RWPE2 (cell line): ENCODE measurements at regions not wholly inside any gene's neighbourhood (a gene's known extent, or its start where the extent isn't known, plus 50 kb on each side); places are given as distances from the start of the nearest gene placed in this dataset.

Source experiments
- ATAC-seq: fragments of 200-7000 bp; cut with Tn5 transposase; 3 replicates; pipeline ENCODE4 v1.9.1; 2021; ENCODE audit warnings: low read depth
- DNase-seq: peaks from one replicate; pipeline ENCODE4 v3.0.0-alpha.2; 2020; ENCODE audit warnings: low spot score
- H3K27ac ChIP-seq: fragments of 450-650 bp; 2 replicates; pipeline ENCODE4 v1.5.1; 2017; ENCODE audit warnings: mild to moderate bottlenecking; ENCODE audit not compliant: poor library complexity, severe bottlenecking
- H3K27me3 ChIP-seq: fragments of 250-450 bp; sonication (Bioruptor Pico); 2 replicates; pipeline ENCODE4 v1.5.1; 2021; ENCODE audit warnings: mild to moderate bottlenecking, moderate library complexity; ENCODE audit not compliant: insufficient read depth, poor library complexity, severe bottlenecking
- H3K36me3 ChIP-seq: fragments of 250-450 bp; sonication (Bioruptor Pico); 2 replicates; pipeline ENCODE4 v1.5.1; 2020; ENCODE audit warnings: low read depth, mild to moderate bottlenecking, moderate library complexity
- H3K4me1 ChIP-seq: fragments of 250-450 bp; sonication (Bioruptor Pico); 2 replicates; pipeline ENCODE4 v1.5.1; 2021; ENCODE audit warnings: mild to moderate bottlenecking, moderate library complexity; ENCODE audit not compliant: insufficient read depth, poor library complexity, severe bottlenecking
- H3K4me3 ChIP-seq: fragments of 250-450 bp; sonication (Bioruptor Pico); 2 replicates; pipeline ENCODE4 v1.5.1; 2021; ENCODE audit warnings: mild to moderate bottlenecking, moderate library complexity; ENCODE audit not compliant: severe bottlenecking
- H3K9me3 ChIP-seq: fragments of 250-450 bp; sonication (Bioruptor Pico); 2 replicates; pipeline ENCODE4 v1.5.1; 2021; ENCODE audit warnings: mild to moderate bottlenecking, moderate library complexity; ENCODE audit not compliant: severe bottlenecking
- TF ChIP-seq, protein P1 (sequence below): fragments of 450-650 bp; IDR thresholded peaks from one replicate; pipeline ENCODE4 v1.5.1; 2017; ENCODE audit warnings: mild to moderate bottlenecking, moderate library complexity; ENCODE audit not compliant: poor library complexity, severe bottlenecking

DNA sequence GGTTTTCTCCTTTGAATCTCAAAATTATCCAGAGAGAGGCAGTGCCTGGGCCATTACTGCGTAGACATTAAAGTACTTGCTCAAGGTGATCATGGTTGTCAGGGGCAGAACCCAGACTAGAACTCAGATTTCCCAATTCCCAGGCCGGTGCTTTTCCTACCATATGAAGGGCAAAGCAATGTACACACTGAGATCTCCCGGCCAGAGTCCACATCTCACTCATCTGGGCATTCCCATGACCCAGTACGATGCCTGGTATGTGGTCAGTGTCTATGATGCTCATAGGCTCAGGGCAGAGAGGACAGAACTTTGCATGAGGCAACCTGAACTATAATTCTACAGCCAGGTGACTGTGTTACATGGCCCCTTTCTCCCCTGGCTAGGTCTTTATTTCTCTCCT is 531.4 kb downstream of the TDRD15 start:
- Histone ChIP-seq H3K27ac (no peak overlapping the region), H3K9me3 (no peaks in the 10 kb centered on the region), H3K4me3 (no peak overlapping the region), H3K27me3 (no peaks in the 10 kb centered on the region), H3K4me1 (no peaks in the 10 kb centered on the region), H3K36me3 (no peaks in the 10 kb centered on the region)
- TF ChIP-seq, protein P1, sequence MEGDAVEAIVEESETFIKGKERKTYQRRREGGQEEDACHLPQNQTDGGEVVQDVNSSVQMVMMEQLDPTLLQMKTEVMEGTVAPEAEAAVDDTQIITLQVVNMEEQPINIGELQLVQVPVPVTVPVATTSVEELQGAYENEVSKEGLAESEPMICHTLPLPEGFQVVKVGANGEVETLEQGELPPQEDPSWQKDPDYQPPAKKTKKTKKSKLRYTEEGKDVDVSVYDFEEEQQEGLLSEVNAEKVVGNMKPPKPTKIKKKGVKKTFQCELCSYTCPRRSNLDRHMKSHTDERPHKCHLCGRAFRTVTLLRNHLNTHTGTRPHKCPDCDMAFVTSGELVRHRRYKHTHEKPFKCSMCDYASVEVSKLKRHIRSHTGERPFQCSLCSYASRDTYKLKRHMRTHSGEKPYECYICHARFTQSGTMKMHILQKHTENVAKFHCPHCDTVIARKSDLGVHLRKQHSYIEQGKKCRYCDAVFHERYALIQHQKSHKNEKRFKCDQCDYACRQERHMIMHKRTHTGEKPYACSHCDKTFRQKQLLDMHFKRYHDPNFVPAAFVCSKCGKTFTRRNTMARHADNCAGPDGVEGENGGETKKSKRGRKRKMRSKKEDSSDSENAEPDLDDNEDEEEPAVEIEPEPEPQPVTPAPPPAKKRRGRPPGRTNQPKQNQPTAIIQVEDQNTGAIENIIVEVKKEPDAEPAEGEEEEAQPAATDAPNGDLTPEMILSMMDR, result no peak
- ATAC-seq (no peak), DNase-seq (no peak)

DNA sequence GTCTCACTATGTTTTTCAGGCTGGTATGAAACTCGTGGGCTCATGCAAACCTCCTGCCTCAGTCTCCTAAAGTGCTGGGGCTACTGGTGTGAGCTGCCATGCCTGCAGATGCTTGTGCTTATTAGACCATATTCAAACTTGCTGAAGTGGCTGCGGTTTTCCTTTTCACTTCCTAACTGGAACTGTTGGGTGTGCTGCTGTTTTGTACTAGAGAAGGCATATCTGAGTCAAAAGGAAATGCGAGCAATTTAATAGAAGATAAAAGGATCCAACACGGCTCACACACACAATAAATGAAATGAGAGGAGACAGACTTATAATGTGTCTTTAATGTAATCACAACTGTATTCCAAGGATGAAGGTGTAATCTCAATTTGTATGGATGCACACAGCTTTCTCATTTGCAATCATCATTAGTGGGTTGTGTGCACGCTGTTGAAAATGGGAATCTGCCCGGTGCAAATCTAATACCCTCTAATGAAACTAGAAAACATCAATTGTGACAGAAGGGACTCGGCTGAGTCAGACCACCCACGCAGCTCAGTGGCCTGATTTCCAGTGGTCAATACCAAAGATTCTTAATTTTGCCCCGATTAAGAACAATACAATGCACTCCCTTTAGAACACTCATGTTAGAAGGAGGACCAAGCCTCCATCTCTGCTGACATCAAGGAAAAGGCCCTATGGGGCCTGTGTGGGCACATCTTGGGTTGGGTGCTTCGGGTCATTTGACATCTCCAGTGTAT is 532.7 kb downstream of the TDRD15 start:
- no peak overlapping the region for H3K4me3 ChIP-seq
- H3K27me3 ChIP-seq, result no peaks in the 10 kb centered on the region
- no peaks in the 10 kb centered on the region for H3K4me1 ChIP-seq
- TF ChIP-seq, protein P1, result no peak
- no peaks in the 10 kb centered on the region for H3K9me3 ChIP-seq
- no peak overlapping the region for H3K27ac ChIP-seq
- ATAC-seq (no peak), DNase-seq (no peak)
- no peaks in the 10 kb centered on the region for H3K36me3 ChIP-seq

DNA sequence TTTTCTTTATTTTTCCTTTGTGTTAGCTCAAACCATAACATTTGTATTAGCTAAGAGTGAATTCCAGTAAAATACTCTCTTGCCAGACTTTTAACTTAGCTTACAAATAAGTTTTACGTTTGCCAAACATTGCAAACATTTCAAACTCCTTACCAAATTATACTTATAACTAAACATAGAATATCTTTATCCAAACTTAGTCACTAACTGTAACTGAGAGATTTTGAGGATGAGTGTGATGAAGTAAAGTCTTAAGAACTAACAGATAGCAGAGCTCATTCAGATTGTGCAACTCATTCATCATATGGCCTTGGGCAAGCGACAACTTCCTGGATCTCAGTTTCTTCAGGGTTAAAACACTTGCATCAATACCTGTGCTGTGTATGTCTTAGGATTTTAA is 533.7 kb downstream of the TDRD15 start:
- TF ChIP-seq, protein P1, result no peak
- Histone ChIP-seq H3K27me3 (no peaks in the 10 kb centered on the region), H3K36me3 (no peaks in the 10 kb centered on the region), H3K27ac (no peak overlapping the region), H3K9me3 (no peaks in the 10 kb centered on the region), H3K4me1 (no peaks in the 10 kb centered on the region), H3K4me3 (no peak overlapping the region)
- no peak for DNase-seq
- no peak for ATAC-seq

DNA sequence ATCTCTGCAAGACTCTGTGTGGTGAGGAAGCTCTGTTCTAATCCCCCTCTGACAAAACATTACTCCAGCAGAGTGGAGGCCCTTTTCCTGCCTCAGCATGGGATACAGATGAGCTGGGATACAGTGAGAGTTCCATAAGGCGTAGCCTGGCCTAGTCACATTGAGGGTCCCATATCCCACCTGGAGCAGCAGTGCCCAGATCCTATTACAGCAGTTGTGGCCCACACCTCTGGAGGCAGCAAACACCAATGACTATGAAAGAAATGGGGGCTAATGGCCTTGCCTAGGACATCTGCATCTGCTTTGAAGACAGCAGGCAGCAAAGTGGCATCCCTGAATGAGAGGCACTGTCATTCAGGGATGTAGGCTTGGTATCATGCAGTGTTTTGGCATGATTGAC is 534.5 kb downstream of the TDRD15 start:
- Histone ChIP-seq H3K36me3 (no peaks in the 10 kb centered on the region), H3K4me3 (no peak overlapping the region)

DNA sequence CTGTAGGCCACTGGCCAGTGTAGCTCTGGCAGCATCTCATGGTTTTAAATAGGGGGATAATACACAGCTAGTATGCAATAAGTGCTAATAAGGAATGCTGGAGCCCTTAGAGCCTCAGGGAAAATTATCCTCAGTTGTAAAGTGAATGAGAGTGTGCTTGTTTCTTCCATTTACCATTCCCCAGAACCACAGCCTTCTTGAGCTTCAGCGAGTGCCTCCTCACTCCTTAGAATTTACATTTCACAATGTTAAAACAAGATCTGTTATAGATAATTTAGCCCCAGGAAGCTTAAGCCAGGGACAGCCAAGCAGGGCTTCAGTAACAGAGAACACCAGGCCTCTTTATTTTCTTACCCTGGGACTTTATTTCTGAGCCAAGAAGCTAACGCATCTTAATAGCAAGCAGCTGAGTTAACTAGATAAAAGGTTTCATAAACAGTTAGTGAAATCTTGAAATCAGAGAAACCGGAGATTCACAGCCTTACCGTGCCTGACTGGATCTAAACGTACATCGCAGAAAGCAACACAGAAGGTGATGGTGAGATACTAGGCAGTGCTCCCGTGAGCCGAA is 535.2 kb downstream of the TDRD15 start:
- no peaks in the 10 kb centered on the region for H3K27me3 ChIP-seq
- no peaks in the 10 kb centered on the region for H3K4me1 ChIP-seq
- DNase-seq (no peak), ATAC-seq (no peak)
- H3K27ac ChIP-seq, result no peak overlapping the region
- H3K4me3 ChIP-seq, result no peak overlapping the region
- TF ChIP-seq, protein P1, result no peak
- no peaks in the 10 kb centered on the region for H3K9me3 ChIP-seq
- no peaks in the 10 kb centered on the region for H3K36me3 ChIP-seq

More for the DNA sequence above, 534.5 kb downstream of the TDRD15 start:
- Histone ChIP-seq H3K27ac (no peak overlapping the region), H3K27me3 (no peaks in the 10 kb centered on the region), H3K9me3 (no peaks in the 10 kb centered on the region), H3K4me1 (no peaks in the 10 kb centered on the region)
- ATAC-seq (no peak), DNase-seq (no peak)
- TF ChIP-seq, protein P1, result no peak
